Germinal center (tissue), 1 donor: ENCODE measurements at regions not wholly inside any gene's neighbourhood (a gene's known extent, or its start where the extent isn't known, plus 50 kb on each side); places are given as distances from the start of the nearest gene placed in this dataset.
"Not testable (repeated sequence)": the region's sequence is repeated elsewhere in the genome, so short reads cannot be mapped to it uniquely, and the experiment has no call there.

Experiments
- DNase-seq: peaks from one replicate; pipeline ENCODE4 v3.0.0; 2012; ENCODE audit warnings: mixed read lengths, low spot score

DNA sequence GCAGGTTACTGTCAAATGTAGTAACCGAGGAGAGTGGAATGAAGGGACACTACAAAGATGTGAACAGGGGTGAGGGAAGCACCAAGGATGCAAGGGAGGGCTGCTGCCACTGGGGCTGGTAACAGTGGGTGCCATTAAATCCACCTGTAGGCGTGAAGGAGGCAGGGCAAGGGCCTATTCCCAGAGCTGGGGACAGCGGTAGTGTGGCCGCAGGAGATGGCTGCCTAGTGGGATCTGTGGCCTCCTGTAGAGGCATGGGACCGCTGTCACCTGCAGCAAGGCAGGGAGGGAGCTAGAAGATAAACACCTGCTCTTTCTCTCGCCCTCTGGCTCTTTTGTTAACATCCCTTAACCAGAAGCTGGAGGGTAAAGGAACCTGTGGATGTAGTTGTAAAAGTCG, 80.5 kb upstream of the CNIH3 start:
- DNase-seq = no peak

DNA sequence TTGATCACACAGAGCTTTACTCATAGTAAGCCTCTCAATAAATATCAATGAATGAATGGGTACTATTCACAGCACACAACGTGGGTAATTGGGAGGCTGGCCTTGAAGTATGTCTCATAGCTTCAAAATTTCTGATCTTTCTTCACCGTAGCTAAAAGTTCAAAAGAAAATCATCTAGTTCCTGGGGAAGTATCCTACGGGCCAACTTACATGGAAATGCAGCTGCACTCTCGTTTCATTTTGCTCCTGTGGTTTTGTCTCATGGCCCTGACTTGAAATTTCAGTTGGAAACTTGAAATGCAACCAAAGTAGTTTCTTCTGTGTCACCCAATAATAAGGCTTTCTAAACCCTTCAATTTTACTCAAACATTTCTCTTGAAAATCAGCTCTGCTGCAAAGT, 76.1 kb upstream of the CNIH3 start:
- no peak for DNase-seq

DNA sequence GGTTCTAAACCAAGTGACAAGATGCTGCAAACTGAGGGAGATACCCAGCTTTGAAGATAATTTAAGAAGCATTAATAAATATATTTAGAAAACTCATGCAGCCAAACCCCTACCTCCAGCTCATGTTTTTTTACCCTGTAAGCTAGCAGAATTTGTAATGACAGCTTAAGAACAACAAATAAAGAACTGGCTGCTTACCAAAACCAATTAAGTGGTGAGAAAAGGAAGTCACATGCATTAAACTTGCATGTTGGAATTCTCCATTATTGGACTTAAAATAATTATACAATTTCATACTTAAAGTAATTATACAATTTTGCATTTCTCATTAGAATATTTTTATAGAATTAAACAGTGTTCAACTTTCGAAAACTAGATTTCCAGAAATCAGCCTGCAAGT, 75.6 kb upstream of the CNIH3 start:
- DNase-seq = no peak

DNA sequence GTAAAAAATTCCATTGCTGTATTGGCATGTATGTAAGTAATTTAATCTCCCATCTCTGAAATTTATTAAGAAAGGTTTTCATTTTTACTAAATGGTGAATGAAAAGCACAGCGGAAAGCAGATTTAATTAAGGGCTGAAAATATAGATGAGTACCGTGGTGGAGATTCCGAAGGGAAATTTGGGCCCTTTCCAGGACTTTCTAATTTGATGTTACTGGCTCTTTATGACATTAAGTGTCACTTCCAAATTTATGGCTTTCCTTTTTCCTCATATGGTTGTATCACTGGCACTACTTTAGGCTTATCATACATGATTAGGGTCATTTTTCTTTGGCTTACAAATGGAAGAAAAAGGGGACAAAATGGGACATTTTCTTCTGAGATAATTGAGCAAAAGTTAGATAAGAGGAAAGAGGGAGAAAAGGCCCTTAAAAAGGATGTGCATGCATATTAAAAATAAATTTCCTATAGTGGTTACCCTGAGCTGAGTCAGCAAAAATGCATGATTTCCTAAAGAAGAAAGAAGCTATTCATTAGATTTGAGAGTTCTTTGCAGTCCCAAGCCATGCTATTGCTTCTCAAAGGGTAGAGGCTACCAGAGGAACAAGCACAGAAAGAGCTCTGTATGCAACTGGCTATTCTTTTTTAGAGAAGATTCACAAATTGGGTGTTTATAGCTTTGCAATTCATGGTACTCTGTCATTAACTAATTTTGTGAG, 74.9 kb upstream of the CNIH3 start:
- no peak for DNase-seq

DNA sequence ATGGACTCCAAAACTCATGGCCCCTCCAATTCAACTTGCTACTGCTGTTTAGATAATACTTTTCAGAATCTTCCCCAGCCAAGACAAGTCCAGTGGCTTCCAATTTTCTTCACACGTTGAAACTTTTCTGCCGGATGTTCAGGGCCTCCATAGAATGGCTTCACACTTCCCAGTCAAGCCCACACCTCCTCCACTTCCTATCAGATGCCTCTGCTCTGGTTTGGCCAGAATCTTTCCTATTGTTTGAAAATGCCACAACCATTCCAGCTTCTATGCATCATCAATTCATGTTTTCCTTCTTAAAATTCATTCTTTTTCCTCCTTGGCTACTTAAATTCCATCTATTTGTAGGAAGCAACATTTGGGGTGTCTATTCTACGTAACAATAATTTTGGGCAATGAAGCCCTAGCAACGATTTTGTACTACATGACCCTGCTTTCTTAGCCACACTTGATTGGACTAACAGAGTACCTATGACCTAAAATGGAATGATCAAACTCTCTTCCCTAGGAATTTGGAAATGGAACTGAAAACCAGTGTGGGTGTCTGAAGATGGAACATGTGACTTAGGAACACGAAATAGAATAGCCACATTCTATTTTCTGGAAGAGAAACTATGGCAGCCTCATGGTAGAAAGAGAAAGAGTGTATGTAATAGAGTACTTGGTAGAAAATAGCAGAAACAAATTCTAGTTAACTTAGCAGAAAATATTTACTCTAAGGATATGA, 74.1 kb upstream of the CNIH3 start:
- no peak for DNase-seq

DNA sequence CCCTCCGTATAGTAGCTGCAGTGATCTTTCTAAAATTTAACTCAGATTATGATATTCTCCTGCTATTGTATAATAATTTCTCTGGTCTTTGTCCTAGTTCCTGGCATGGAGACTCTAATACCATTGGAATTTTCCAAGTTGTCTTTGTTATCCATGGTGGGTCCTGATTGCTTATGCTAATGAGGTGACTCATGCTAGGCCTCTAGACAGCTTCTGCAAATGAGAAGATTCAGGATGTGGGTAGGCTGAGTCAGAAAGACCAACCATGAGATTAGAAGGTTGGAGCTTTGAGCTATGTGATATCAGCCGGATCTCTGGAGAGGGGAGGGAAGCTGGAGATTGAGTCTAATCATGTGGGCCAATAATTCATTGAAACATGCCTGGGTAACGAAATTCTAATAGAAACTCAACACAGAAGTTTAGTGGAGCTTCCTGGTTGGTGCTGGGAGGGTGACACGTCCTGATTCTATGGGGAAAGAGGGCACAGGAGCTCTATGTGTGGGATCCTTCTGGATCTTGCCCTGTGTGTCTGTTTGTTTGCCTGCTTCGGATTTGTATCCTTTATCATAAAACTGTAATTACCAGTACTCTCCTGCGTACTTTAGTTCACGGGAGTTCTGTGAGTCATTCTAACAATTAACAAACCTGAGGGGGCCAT, 73.2 kb upstream of the CNIH3 start:
- no peak for DNase-seq

DNA sequence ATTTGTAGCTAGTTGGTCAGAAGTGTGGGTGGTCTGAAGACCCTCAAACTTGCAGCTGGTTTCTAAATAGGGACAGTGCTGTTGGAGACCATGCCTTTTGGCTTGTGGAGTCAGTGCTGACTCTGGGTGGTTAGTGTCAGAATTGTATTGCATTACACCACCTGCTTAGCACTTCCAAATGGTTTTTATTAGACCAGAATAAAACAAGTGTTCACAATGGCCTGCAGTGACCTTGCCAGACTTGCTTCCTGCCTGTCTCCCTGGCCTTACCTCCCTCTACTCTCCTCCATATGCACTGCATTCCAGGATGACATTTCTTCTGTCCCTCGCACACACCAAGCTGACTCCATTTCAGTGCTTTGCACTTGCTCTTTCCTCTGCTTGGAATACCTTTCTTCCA, 72.7 kb upstream of the CNIH3 start:
- DNase-seq = no peak

DNA sequence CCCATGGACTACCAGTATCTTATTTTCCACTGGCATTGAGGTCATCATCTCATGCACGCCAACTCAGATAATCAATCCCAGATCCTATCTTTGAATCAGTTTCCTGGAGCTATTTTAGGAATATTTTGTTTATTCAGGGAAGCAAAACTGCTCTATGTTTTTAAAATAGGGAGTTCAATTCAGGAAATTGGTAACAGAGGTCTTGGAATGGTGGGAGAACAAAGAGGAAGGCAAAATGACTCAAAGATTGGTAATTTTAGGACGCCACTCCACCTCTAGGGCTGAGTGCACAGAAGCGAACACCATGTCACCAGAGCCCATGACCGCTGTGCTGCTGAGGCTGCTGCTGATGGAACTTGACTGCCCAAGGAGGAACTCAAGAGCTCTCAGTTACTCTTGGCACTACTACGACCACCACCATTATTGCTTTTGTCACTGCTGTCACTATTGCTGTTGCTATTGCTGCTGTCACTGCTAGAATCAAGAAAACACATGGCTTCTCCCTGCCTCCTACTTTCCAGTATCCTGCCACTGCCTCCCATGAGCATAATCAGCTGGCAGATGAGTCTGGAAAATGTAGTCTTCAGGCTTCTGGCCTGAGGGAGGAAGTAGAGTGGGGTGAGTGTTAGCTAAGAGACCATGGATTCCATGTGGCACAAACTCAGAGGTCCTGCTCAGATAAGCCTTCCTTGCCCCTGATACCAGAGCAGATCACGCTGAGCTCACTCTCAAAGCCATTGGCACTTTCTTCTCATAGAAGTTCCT, 71.6 kb upstream of the CNIH3 start:
- DNase-seq = no peak

DNA sequence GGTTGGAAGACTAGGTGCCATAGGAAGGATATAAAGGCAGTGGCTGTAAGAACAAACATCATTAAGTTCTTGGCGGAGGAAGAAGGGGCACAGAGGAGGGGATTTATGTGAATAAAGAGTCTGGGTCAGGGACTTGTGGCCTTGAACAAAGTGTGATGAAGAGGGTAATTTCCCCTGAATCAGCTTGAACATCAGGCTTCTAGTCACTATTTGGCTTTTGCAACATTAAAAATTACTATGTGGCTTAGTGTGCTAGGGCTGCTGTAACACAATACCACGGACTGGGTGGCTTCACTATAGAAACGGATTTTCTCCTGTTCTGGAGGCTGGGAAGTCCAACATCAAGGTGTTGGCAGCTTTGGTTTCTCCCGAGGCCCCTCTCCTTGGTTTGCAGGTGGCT, 70.5 kb upstream of the CNIH3 start:
- DNase-seq = no peak

DNA sequence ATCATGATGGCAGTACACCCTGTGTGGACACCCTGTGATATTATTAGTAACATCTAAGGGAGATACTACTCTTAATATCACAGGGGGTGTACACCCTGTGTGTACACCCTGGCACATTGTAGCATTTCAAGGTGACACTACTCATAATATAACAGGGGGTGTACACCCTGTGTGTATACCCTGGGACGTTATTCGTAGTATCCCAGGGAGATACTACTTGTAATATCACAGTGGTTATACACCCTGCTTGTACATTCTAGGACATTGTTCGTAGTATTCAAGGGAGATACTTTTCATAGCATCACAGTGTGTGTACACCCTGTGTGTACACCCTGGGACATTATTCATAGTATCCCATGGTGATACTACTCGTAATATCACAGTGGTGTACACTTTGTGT, 67.4 kb upstream of the CNIH3 start:
- no peak for DNase-seq

DNA sequence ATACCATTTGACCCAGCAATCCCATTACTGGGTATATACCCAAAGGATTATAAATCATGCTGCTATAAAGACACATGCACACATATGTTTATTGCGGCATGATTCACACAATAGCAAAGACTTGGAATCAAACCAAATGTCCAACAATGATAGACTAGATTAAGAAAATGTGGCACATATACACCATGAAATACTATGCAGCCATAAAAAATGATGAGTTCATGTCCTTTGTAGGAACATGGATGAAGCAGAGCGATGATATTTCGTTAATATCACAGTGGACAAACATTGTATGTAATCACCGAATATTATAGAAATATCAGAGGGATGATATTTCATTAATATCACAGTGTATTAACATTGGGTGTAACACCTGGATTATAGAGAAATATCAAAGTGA, 64.9 kb upstream of the CNIH3 start:
- not testable (repeated sequence) for DNase-seq

DNA sequence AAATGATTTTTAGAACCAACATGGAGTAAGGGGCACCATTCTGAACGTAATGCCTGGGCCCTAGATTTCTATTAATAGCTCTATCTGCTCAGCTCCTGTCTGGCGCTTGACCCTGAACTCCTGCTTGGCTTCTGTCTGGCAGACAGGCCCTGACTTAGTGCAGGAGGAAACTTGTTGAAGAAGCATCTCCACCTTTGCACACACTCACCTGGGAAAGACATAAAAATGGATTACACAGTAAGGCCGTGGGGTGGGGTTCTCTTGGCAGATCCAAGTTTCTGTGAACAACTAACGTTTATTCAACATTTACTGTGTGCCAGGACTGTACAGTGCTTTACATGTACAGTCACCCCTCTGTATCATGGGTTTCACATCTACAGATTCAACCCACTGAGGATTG, 62.1 kb upstream of the CNIH3 start:
- no peak for DNase-seq

DNA sequence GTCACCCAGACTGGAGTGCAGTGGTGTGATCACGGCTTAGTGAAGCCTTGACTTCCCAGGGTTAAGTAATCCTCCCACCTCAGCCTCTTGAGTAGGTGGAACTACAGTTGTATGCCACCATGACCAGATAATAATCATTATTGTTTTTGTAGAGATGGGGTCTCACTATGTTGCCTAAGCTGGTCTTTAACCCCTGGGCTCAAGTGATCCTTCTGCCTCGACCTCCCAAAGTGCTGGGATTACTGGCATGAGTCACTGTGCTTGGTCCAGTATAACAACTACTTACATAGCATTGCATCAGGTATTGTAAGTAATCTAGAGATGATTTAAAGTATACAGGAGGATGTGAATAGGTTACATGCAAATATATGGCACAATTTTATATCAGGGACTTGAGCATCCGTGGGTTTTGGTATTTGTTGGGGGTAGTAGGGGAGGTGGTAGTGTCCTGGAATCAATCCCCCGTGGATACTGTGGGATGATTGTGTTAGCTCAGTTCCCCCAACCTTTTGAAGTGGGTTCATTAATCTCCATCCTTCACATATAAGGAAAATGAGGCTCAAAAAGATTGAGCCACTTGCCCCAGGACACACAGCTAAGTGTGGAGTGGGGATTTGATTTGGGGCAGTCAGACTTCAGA, 61.4 kb upstream of the CNIH3 start:
- no peak for DNase-seq

DNA sequence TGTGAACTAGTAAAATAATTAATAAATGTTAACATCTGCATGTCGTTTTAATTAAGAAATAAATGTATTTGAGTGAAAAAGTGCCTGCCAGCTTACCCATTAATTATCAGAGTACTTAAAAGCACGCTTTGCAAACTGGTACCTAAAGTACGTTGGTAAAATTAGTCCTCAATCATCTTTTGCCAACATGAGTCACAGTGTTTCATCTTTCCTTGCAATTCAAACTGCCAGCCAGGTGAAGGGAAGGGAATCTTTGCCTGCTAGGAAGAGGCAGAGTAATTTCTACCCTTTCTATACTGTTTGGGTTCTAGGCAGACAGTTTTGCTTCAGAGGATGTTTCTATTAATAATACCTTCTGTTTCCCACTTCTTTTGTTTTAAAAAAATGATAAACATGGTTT, 57.2 kb upstream of the CNIH3 start:
- no peak for DNase-seq

DNA sequence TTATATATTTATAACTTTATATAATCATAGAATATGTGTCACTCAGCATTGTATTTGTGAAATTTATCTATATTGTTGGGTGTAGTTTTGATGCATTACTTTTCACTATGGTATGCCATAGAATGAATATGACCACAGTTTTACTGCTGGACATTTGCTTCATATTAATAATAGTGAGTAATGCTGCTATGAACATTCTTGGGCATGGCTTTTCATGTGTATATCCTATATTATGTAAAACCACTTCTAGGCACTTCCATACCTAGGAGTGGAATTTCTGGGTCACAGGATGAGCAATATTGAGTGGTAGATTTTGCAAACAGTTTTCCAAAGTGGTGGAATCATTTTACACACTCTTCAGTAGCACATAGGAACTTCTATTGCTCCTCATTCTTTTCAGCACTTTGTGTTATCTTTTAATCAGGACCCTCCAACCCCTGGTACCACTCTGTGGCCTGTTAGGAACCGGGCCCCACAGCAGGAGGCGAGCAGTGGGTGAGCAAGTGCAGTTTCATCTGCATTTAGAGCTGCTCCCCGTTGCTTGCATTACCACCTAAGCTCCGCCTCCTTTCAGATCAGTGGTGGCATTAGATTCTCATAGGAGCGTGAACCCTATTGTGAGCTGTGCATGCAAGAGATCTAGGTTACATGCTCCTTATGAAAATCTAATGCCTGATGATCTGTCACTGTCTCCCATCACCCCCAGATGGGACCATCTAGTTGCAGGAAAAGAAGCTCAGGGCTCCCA, 56.0 kb upstream of the CNIH3 start:
- no peak for DNase-seq

DNA sequence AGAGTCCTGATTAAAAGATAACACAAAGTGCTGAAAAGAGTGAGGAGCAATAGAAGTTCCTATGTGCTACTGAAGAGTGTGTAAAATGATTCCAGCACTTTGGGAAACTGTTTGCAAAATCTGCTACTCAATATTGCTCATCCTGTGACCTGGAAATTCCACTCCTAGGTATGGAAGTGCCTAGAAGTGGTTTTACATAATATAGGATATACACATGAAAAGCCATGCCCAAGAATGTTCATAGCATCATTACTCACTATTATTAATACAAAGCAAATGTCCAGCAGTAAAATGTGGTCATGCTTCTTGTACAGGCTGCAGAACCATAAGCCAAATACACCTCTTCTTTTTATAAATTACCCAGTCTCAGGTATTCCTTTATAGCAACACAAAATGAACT, 53.2 kb upstream of the CNIH3 start:
- DNase-seq = not testable (repeated sequence)

DNA sequence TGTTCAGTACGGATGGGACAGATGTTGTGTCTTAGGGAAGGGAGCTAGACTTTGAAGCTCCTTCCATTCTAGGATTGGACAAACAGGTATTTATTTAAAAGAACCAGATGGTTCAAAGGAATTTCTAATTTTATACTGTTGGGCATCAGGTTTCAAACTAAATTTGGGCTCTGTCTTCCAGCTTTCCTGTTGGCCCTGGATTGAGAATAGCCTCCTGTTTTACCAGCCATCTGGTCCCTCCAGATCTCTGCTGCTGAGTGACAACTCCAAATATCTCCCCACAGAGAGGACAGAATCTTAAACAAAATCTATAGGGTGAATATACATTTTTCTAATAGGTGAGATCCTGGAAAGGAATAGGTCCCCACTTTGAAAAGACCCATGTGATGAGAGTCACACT, 52.5 kb upstream of the CNIH3 start:
- no peak for DNase-seq

DNA sequence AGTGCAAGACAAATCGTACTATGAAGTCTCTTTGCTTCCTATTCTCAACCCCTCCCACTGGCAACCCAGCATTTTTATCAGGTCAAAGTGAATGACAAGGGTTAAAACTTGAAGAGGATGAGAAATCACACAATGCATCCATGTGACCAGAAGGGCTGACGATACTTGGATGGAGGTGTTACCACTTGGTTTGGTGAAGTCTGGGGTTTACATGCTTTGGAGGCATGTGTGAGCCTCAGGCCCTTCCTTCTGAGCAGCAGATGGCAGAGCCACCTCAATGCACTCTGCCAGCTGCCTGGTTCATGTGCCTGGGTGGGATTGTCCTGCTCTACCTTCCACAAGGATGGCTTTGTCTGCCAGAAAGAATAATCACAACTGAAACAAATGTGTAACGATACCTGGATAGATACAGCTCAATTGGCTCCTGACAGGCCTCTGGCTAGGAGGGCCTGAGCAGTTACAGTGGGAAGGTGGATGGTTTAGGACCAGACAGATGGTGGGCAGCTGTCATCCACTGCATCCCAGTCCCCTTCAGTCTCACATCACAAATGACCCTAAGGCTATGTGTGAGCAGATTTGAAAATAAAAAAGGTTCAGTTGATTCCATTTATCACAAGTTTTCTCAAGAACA, 51.5 kb upstream of the CNIH3 start:
- no peak for DNase-seq

DNA sequence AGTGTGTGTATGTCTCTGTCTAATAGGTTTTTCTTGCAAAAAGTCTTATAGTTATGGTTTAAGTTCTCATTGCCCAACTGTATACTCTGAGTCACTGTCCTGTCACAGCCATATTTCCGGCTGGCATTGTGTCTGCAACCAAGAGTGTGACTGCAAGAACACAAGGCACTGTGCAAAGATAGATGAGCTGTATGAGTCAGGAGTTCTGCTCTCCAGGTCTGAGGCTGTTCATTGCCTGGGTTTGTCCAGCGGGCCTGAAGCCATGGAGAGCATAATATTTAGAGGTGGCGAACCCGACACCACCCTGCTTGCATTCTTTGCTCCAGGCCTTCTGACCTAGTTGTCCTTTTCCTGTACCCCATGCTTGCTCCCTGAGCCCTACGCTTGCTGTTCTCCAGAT, 50.9 kb upstream of the CNIH3 start:
- no peak for DNase-seq

DNA sequence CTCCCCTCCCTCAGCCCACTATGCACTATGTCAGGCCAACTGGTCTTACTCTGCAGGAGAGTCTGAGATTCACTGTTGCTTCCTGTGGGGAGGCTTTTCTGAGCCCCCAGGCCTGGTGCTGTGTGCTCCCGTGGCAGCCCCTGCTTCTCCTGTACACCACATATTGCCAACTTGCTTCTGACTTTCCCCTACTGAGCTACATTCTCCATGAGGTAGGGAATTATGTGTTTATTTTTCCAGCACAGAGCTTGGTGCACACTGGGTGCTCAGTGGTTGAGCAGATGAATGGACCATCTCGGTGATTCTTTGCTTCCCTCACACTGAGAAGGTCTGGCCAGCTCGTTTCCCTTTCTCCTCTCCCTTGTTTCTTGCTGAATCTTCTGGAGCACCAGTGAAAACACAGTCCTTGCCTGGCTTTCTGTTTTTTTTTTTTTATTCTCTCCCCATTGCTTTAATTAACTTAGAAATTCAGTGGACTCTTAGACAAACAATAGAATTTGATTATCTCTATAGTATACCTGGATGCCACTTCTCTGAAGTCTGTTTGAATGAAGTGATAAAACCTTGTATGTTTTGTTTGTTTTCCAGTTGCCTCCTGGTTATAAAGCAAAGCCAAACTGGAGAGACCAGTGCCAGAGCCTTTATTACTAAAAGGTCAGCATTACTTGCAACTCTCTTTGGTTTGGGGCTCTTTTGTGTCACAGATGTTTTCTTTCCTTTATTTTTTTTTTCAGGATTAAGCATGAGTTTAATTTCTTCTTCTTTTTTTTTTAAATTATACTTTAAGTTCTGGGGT, 50.3 kb upstream of the CNIH3 start:
- no peak for DNase-seq
